Mesendoderm (in vitro differentiated cells): ENCODE measurements at regions not wholly inside any gene's neighbourhood (a gene's known extent, or its start where the extent isn't known, plus 50 kb on each side); places are given as distances from the start of the nearest gene placed in this dataset.

Experiments
- DNase-seq: peaks from one replicate; pipeline ENCODE4 v3.0.0; 2013
- H2AK5ac ChIP-seq: 2 replicates; pipeline ENCODE4 v1.6.1; 2013; ENCODE audit warnings: low read length, inconsistent platforms
- H2BK120ac ChIP-seq: 2 replicates; pipeline ENCODE4 v1.6.1; 2013; ENCODE audit warnings: low read depth, mild to moderate bottlenecking, low read length, moderate library complexity, mixed read lengths
- H2BK15ac ChIP-seq: replicated peaks from 2 replicates; pipeline ENCODE4 v1.6.1; 2013; ENCODE audit warnings: low read depth, mild to moderate bottlenecking, moderate library complexity
- H2BK5ac ChIP-seq: 2 replicates; pipeline ENCODE4 v1.6.1; 2013; ENCODE audit warnings: low read length, inconsistent platforms
- H3K18ac ChIP-seq: 2 replicates; pipeline ENCODE4 v1.6.1; 2013; ENCODE audit warnings: mild to moderate bottlenecking, low read length, mixed read lengths
- H3K23ac ChIP-seq: one replicate; pipeline ENCODE4 v1.6.1; 2013; ENCODE audit warnings: low read length
- H3K27ac ChIP-seq: 2 replicates; pipeline ENCODE4 v1.5.1; 2013; ENCODE audit warnings: low read depth, mild to moderate bottlenecking, inconsistent platforms, low read length, moderate library complexity
- H3K27me3 ChIP-seq: 2 replicates; pipeline ENCODE4 v1.6.1; 2013; ENCODE audit warnings: low read length, control low read depth, mild to moderate bottlenecking, inconsistent platforms; ENCODE audit not compliant: insufficient read depth, poor library complexity
- H3K36me3 ChIP-seq: 2 replicates; pipeline ENCODE4 v1.6.1; 2013; ENCODE audit warnings: low read length, inconsistent platforms; ENCODE audit not compliant: control insufficient read depth, insufficient read depth
- H3K4ac ChIP-seq: one replicate; pipeline ENCODE4 v1.6.1; 2013; ENCODE audit warnings: low read depth, mild to moderate bottlenecking, low read length, moderate library complexity
- H3K4me1 ChIP-seq: 2 replicates; pipeline ENCODE4 v1.6.1; 2013; ENCODE audit warnings: low read depth, low read length, inconsistent platforms; ENCODE audit not compliant: control insufficient read depth
- H3K4me2 ChIP-seq: 2 replicates; pipeline ENCODE4 v1.6.1; 2013; ENCODE audit warnings: low read length
- H3K4me3 ChIP-seq: 2 replicates; pipeline ENCODE4 v1.5.1; 2013; ENCODE audit warnings: mild to moderate bottlenecking, low read length
- H3K56ac ChIP-seq: one replicate; pipeline ENCODE4 v1.6.1; 2013; ENCODE audit warnings: low read length
- H3K79me1 ChIP-seq: 2 replicates; pipeline ENCODE4 v1.6.1; 2013; ENCODE audit warnings: low read length, inconsistent platforms
- H3K79me2 ChIP-seq: 2 replicates; pipeline ENCODE4 v1.6.1; 2013; ENCODE audit warnings: mild to moderate bottlenecking, low read length; ENCODE audit not compliant: control insufficient read depth, insufficient read depth
- H3K9ac ChIP-seq: 2 replicates; pipeline ENCODE4 v1.6.1; 2013; ENCODE audit warnings: low read length, inconsistent platforms
- H4K5ac ChIP-seq: one replicate; pipeline ENCODE4 v1.6.1; 2013; ENCODE audit warnings: low read length
- H4K8ac ChIP-seq: one replicate; pipeline ENCODE4 v1.6.1; 2013; ENCODE audit warnings: low read depth, mild to moderate bottlenecking, control low read depth, low read length, moderate library complexity
- WGBS: extraction: QIAGEN DNeasy Blood & Tissue Kit; methylation state at CpG from one replicate; pipeline ENCODE4 v1.1.7; 2013; ENCODE audit warnings: low lambda C conversion rate, missing lambda C conversion rate; ENCODE audit not compliant: insufficient coverage; ENCODE audit errors: extremely low coverage; 5-methylcytosine and 5-hydroxymethylcytosine counted together

DNA sequence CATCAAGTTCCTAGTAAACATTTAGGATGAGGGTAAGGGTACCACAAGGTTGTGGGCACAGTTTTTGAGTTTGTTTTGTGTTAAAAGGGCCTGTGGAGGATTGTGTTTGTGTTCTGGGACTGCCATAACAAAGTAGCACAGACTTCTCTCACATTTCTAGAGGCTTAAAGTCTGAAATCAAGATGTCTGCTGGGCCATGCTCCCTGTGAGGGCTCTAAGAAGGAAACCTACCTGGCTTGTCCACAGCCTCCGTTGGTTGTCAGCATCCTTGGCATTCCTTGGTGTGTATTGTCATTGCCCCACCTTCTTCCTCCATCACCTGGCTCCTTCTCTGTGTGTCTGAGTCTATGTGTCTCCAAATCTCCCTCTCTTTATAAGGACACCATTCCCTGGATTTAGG lies 808.1 kb upstream of the RBFOX1 start:
- Histone ChIP-seq H3K4me1 (peaks cover 9% of the 10 kb centered on the region), H3K36me3 (no peaks in the 10 kb centered on the region), H3K79me1 (no peaks in the 10 kb centered on the region), H3K27me3 (no peaks in the 10 kb centered on the region), H3K18ac (no peak overlapping the region), H3K79me2 (no peaks in the 10 kb centered on the region), H3K4me2 (no peak overlapping the region), H3K9ac (no peak overlapping the region), H3K4me3 (no peak overlapping the region), H2BK5ac (no peak overlapping the region), H2BK120ac (no peak overlapping the region), H3K27ac (no peak overlapping the region), H3K56ac (no peak overlapping the region), H2BK15ac (no peak overlapping the region), H4K8ac (no peak overlapping the region), H3K23ac (no peak overlapping the region), H3K4ac (no peak overlapping the region), H4K5ac (no peak overlapping the region), H2AK5ac (no peak overlapping the region)
- no peak for DNase-seq
- WGBS, result no CpG with 5 or more reads among the region's 1 CpG

DNA sequence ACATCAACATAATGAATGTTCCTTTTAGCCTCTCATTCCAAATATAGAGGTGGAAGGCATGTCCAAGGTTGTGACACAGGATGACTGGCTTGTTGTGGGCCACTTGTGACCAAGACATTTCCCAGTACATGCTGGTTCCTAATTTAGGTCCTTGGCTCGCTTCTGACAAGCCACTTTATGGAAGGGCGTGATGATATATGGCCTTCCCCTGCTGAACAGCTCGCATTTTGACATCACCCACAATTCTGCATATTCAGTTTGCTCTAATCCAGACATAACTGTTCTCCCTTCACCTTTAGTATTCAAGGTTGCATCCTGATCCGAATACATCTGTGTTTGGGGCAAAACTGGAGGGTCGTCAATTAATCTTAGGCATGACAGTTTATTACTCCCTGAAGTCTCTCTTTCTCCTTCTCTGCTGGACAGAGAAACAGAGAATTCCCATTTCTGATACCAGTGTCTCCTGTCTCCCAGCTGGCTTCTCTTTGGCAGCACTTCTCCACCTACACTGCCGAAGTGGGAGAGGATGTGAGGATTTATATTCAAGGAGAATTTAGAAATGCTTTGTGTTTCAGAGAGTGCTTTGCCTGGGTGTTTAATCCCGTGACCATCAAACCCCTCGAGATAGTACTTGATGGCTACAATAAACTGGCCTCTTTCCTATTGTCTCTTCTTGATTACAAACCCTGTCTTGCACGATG lies 815.5 kb upstream of the RBFOX1 start:
- Histone ChIP-seq H2AK5ac (no peak overlapping the region), H3K9ac (no peak overlapping the region), H3K4ac (no peak overlapping the region), H2BK120ac (no peak overlapping the region), H3K79me1 (no peaks in the 10 kb centered on the region), H3K23ac (no peak overlapping the region), H3K18ac (no peak overlapping the region), H3K4me1 (no peaks in the 10 kb centered on the region), H4K8ac (no peak overlapping the region), H3K79me2 (no peaks in the 10 kb centered on the region), H3K36me3 (no peaks in the 10 kb centered on the region), H2BK5ac (no peak overlapping the region), H3K56ac (no peak overlapping the region), H3K27me3 (no peaks in the 10 kb centered on the region), H3K27ac (no peak overlapping the region), H2BK15ac (no peak overlapping the region), H4K5ac (no peak overlapping the region), H3K4me2 (no peak overlapping the region), H3K4me3 (no peak overlapping the region)
- WGBS, result no CpG with 5 or more reads among the region's 9 CpGs
- no peak for DNase-seq

GRCh38 chr16:6512512-6512911 lies 820.1 kb upstream of the RBFOX1 start:
- no peak overlapping the region for H2BK15ac ChIP-seq
- no peak overlapping the region for H3K18ac ChIP-seq
- H3K4me1 ChIP-seq, result no peaks in the 10 kb centered on the region
- no peak for DNase-seq
- no peak overlapping the region for H4K8ac ChIP-seq
- H3K4me2 ChIP-seq, result no peak overlapping the region
- no peaks in the 10 kb centered on the region for H3K36me3 ChIP-seq
- no peak overlapping the region for H3K9ac ChIP-seq
- no peak overlapping the region for H3K56ac ChIP-seq
- no peak overlapping the region for H3K23ac ChIP-seq
- no peak overlapping the region for H2BK120ac ChIP-seq
- H3K4ac ChIP-seq, result no peak overlapping the region
- WGBS, result no CpG with 5 or more reads among the region's 2 CpGs
- H3K79me1 ChIP-seq, result no peaks in the 10 kb centered on the region
- H3K4me3 ChIP-seq, result no peak overlapping the region
- H3K79me2 ChIP-seq, result no peaks in the 10 kb centered on the region
- H2AK5ac ChIP-seq, result no peak overlapping the region
- H4K5ac ChIP-seq, result no peak overlapping the region
- H3K27ac ChIP-seq, result no peak overlapping the region
- H3K27me3 ChIP-seq, result no peaks in the 10 kb centered on the region
- no peak overlapping the region for H2BK5ac ChIP-seq

DNA sequence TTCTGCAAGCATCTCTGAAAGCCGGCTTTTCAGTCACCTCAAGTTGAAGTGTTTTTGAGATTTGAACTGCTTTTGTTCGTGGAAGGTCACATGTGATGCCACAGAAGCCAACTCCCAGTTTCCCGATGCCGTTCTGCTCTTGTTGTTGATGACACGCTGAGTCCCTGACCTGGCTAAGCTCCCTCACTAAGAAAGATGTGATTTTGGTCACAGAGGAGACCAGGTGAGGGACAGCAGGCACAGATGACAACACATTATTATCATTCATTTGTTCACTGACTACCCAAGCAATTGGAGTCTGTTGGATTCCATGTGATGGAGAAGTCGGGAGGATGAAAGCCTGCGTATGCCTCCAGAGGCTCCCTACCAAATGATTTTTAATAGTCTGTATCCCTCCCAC lies 822.4 kb upstream of the RBFOX1 start:
- Histone ChIP-seq H2BK120ac (no peak overlapping the region), H3K18ac (no peak overlapping the region), H3K4me2 (no peak overlapping the region), H3K36me3 (no peaks in the 10 kb centered on the region), H3K9ac (no peak overlapping the region), H3K23ac (no peak overlapping the region), H2AK5ac (no peak overlapping the region), H3K27me3 (no peaks in the 10 kb centered on the region), H3K4me3 (no peak overlapping the region), H2BK5ac (no peak overlapping the region), H3K27ac (no peak overlapping the region), H4K5ac (no peak overlapping the region), H4K8ac (no peak overlapping the region), H3K56ac (no peak overlapping the region), H3K79me2 (no peaks in the 10 kb centered on the region), H3K4me1 (no peaks in the 10 kb centered on the region), H3K79me1 (no peaks in the 10 kb centered on the region), H3K4ac (no peak overlapping the region), H2BK15ac (no peak overlapping the region)
- no CpG with 5 or more reads among the region's 7 CpGs for WGBS
- DNase-seq, result no peak

GRCh38 chr16:6499413-6499812 lies 833.2 kb upstream of the RBFOX1 start:
- Histone ChIP-seq H3K79me1 (no peaks in the 10 kb centered on the region), H3K23ac (no peak overlapping the region), H4K5ac (no peak overlapping the region), H3K4ac (no peak overlapping the region), H3K79me2 (no peaks in the 10 kb centered on the region), H3K9ac (no peak overlapping the region), H3K56ac (no peak overlapping the region), H4K8ac (no peak overlapping the region), H3K18ac (no peak overlapping the region), H3K4me3 (no peak overlapping the region), H3K36me3 (no peaks in the 10 kb centered on the region), H2BK15ac (no peak overlapping the region), H3K27me3 (no peaks in the 10 kb centered on the region), H2BK5ac (no peak overlapping the region), H3K4me2 (no peak overlapping the region), H3K4me1 (no peaks in the 10 kb centered on the region), H2BK120ac (no peak overlapping the region), H2AK5ac (no peak overlapping the region), H3K27ac (no peak overlapping the region)
- no CpG with 5 or more reads among the region's 2 CpGs for WGBS
- no peak for DNase-seq

- H3K9ac ChIP-seq, result no peak overlapping the region
- no peaks in the 10 kb centered on the region for H3K4me1 ChIP-seq
- no peak overlapping the region for H4K5ac ChIP-seq
- H3K79me1 ChIP-seq, result no peaks in the 10 kb centered on the region
- WGBS, result no CpG with 5 or more reads among the region's 4 CpGs
- no peak overlapping the region for H3K27ac ChIP-seq
- H3K36me3 ChIP-seq, result no peaks in the 10 kb centered on the region
- no peak overlapping the region for H3K4me2 ChIP-seq
- no peak overlapping the region for H2BK120ac ChIP-seq
- no peak overlapping the region for H3K18ac ChIP-seq
- no peak overlapping the region for H2BK15ac ChIP-seq
- no peak overlapping the region for H3K23ac ChIP-seq
- no peak overlapping the region for H3K4ac ChIP-seq
- H4K8ac ChIP-seq, result no peak overlapping the region
- no peaks in the 10 kb centered on the region for H3K79me2 ChIP-seq
- no peak overlapping the region for H3K4me3 ChIP-seq
- no peaks in the 10 kb centered on the region for H3K27me3 ChIP-seq
- H3K56ac ChIP-seq, result no peak overlapping the region
- no peak for DNase-seq
- no peak overlapping the region for H2BK5ac ChIP-seq
- no peak overlapping the region for H2AK5ac ChIP-seq
These were observed 833.8 kb upstream of the RBFOX1 start for GRCh38 chr16:6498858-6499257.
